ENCODE measurements at regions not wholly inside any gene's neighbourhood (a gene's known extent, or its start where the extent isn't known, plus 50 kb on each side); places are given as distances from the start of the nearest gene placed in this dataset.
A peak's percentile ranks its signal among the peaks of the same experiment; 100 is the strongest.
"Not testable (repeated sequence)": the region's sequence is repeated elsewhere in the genome, so short reads cannot be mapped to it uniquely, and the experiment has no call there.

DNA sequence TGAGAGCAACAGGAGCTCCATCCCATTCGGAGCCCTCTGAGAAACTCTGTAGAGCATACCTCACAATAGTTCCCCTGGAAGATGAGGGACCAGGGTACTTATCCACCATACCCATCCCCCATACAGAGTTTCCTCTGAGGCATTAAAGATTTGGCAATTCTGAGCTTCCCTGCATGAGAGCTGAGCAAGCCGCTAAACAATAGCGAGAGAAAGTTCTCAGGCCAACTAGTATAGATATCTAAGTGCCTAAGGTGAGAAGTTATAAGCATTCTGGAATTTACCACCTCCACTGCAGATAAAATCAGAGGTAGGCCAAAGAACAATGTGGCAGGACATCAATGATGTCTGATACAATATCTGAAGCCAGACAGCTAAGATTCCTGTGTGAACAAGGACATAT is 129.1 kb upstream of the MBNL1 start:
- Mint-ChIP-seq H3K9me3 (peaks cover 5% of the 10 kb centered on the region), H3K27ac (no peak overlapping the region), H3K36me3 (no peaks in the 10 kb centered on the region), H3K4me3 (no peak overlapping the region), H3K27me3 (no peaks in the 10 kb centered on the region), H3K4me1 (ENCODE audit: unreplicated experiment) (no peaks in the 10 kb centered on the region)
- TF ChIP-seq, protein P1, sequence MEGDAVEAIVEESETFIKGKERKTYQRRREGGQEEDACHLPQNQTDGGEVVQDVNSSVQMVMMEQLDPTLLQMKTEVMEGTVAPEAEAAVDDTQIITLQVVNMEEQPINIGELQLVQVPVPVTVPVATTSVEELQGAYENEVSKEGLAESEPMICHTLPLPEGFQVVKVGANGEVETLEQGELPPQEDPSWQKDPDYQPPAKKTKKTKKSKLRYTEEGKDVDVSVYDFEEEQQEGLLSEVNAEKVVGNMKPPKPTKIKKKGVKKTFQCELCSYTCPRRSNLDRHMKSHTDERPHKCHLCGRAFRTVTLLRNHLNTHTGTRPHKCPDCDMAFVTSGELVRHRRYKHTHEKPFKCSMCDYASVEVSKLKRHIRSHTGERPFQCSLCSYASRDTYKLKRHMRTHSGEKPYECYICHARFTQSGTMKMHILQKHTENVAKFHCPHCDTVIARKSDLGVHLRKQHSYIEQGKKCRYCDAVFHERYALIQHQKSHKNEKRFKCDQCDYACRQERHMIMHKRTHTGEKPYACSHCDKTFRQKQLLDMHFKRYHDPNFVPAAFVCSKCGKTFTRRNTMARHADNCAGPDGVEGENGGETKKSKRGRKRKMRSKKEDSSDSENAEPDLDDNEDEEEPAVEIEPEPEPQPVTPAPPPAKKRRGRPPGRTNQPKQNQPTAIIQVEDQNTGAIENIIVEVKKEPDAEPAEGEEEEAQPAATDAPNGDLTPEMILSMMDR (conservative IDR thresholded peaks at IDR 0.05), result no peak
- DNase-seq (ENCODE audit: extremely low spot score, unreplicated experiment), result no peak

DNA sequence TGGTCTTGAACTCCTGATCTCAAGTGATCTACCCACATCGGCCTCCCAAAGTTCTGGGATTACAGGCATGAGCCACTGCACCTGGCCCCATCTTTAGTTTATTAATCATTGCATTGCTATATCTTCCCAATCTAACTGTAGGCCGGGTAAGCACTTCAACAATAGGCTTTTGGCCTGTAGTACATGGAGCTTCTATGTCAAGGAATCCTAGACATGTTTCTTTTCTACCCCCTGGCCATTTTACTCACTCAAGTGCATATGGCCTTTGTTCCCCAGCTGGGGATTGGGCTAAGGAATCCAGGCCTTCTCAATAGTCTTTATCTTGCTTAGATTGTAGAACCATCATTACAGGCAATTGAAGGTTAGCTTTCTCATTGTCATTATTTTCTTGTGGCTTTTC is 122.3 kb upstream of the MBNL1 start:
- H3K4me1 Mint-ChIP-seq (ENCODE audit: unreplicated experiment), result no peaks in the 10 kb centered on the region
- H3K9me3 Mint-ChIP-seq, result no peaks in the 10 kb centered on the region
- H3K27ac Mint-ChIP-seq, result no peak overlapping the region
- TF ChIP-seq, protein P1 (conservative IDR thresholded peaks at IDR 0.05), result no peak
- H3K4me3 Mint-ChIP-seq, result no peak overlapping the region
- H3K27me3 Mint-ChIP-seq, result no peaks in the 10 kb centered on the region
- no peaks in the 10 kb centered on the region for H3K36me3 Mint-ChIP-seq
- no peak for DNase-seq (ENCODE audit: extremely low spot score, unreplicated experiment)

DNA sequence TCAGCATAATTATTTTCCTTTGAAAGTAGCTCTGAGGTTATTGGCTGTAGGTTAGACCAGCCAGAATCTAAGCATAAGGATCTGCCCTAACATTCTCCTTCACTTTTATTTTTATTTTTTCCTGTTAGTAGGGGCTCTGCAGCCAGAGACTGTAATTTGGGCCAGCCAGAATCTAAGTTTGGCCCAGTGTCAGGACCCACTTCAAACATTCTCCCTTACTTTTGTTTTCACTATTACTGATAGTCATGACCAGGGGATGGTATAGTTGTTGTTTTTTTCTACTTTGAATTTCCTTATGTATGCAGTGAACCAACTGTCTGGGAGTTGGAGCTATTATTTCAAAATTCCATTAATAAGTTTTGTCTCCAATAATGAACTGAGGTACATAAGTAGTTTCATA is 121.0 kb upstream of the MBNL1 start:
- H3K4me1 Mint-ChIP-seq (ENCODE audit: unreplicated experiment), result no peaks in the 10 kb centered on the region
- TF ChIP-seq, protein P1 (conservative IDR thresholded peaks at IDR 0.05), result no peak
- H3K9me3 Mint-ChIP-seq, result no peaks in the 10 kb centered on the region
- no peak overlapping the region for H3K4me3 Mint-ChIP-seq
- no peak overlapping the region for H3K27ac Mint-ChIP-seq
- H3K27me3 Mint-ChIP-seq, result no peaks in the 10 kb centered on the region
- DNase-seq (ENCODE audit: extremely low spot score, unreplicated experiment), result no peak
- H3K36me3 Mint-ChIP-seq, result no peaks in the 10 kb centered on the region

DNA sequence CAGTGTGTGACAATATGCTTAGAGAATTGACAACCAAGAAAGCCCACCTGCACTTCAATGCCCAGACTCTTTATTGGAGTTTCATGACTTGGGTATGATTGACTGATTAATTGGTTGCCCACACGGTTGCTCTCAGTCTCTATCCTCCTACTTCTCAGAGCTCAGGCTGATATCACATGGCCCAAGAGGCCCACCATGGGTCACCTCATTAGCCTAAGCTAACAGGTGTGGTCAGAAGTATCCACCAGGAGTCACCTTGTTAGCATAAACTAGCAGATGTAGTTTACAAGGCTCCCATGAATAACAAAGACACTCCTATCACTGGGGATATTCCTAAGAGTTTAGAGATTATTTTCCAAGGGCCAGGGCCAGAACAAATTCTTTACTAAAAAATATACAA is 120.2 kb upstream of the MBNL1 start:
- Mint-ChIP-seq H3K9me3 (no peaks in the 10 kb centered on the region), H3K27me3 (no peaks in the 10 kb centered on the region), H3K27ac (no peak overlapping the region), H3K4me1 (ENCODE audit: unreplicated experiment) (no peaks in the 10 kb centered on the region), H3K36me3 (no peaks in the 10 kb centered on the region), H3K4me3 (no peak overlapping the region)
- TF ChIP-seq, protein P1 (conservative IDR thresholded peaks at IDR 0.05), result no peak
- DNase-seq (ENCODE audit: extremely low spot score, unreplicated experiment), result no peak

DNA sequence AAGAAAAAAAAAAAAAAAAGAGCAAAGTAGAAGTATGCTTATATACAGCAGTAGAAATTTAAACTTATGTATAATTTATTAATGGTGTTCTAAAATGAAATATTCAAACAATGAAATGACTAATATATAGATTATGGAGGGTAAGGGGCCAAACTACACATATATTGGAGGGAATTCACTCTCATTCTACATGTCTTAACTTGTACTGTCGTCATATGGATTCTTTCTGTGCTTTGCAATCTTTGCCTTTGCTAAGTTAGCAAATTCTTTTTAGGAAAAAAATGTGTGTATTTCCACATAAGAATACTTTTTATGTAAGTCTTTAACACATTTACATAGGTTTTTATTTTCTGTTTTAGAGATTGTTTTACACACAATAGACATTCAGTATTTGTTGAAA is 118.9 kb upstream of the MBNL1 start:
- H3K4me3 Mint-ChIP-seq, result no peak overlapping the region
- TF ChIP-seq, protein P1 (conservative IDR thresholded peaks at IDR 0.05), result no peak
- DNase-seq (ENCODE audit: extremely low spot score, unreplicated experiment), result no peak

DNA sequence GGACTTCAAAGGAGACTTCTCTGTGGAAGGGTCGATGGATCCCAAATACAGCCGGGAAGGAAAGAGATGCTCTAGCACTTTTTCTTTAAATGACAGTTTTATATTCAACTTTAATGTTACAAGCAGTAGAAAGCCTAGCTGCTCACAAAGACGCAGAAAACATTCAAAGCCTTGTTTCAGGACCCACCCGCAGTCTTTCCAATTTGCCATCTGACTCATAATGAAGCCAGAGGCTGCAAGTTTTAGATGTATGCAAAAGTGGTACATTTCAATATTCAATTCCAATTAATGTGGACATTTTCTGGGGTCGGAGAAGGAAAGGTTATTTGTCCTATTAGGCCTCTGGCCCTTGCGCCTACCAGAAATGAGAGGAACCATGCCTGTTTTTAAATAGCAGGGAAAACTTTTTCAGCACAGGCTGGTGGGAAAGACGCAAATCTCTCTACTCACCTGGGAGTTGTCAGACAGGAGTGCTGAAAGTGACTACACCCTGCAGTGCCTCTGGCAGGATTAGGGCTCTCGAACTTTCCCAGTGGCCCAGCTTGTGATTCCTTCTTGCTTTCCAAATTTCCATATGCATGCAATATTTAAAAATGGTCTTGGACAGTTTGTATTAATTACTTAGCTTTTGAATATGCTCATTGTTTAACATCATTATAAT is 117.4 kb upstream of the MBNL1 start:
- Mint-ChIP-seq H3K9me3 (no peaks in the 10 kb centered on the region), H3K27me3 (no peaks in the 10 kb centered on the region), H3K4me1 (ENCODE audit: unreplicated experiment) (no peaks in the 10 kb centered on the region), H3K27ac (no peak overlapping the region), H3K4me3 (no peak overlapping the region), H3K36me3 (no peaks in the 10 kb centered on the region)
- no peak for DNase-seq (ENCODE audit: extremely low spot score, unreplicated experiment)
- TF ChIP-seq, protein P1 (conservative IDR thresholded peaks at IDR 0.05), result no peak

More for the DNA sequence above, 118.9 kb upstream of the MBNL1 start:
- Mint-ChIP-seq H3K36me3 (no peaks in the 10 kb centered on the region), H3K4me1 (ENCODE audit: unreplicated experiment) (no peaks in the 10 kb centered on the region), H3K9me3 (no peaks in the 10 kb centered on the region), H3K27me3 (no peaks in the 10 kb centered on the region), H3K27ac (peak overlapping the region; percentile 0)

DNA sequence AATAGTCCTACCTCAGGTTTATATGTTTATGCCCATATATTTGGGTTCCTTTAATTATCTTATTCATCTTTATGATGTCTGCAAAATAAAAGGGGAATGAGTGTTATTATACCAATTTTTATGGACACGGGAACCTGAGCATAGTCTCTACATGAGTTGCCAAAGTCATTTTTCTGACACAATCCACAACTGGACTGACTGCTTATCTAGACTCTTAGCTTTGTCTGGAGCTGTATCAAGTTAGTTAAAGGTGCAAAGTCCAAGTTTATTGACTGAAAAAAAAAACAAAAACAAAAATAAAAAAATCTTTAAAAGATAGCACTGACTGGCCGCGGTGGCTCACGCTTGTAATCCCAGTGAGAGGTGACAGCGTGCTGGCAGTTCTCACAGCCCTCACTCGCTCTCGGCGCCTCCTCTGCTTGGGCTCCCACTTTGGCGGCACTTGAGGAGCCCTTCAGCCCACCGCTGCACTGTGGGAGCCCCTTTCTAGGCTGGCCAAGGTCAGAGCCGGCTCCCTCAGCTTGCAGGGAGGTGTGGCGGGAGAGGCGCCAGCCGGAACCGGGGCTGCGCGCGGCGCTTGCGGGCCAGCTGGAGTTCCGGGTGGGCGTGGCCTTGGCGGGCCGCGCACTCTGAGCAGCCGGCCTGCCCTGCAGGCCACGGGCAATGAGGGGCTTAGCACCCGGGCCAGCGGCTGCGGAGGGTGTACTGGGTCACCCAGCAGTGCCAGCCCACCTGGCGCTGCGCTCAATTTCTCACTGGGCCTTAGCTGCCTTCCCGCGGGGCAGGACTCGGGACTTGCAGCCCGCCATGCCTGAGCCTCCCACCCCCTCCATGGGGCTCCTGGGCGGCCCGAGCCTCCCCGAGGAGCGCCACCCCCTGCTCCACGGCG is 116.6 kb upstream of the MBNL1 start:
- not testable (repeated sequence) for H3K36me3 Mint-ChIP-seq; H3K4me3 Mint-ChIP-seq; DNase-seq (ENCODE audit: extremely low spot score, unreplicated experiment); H3K27ac Mint-ChIP-seq; H3K9me3 Mint-ChIP-seq; H3K4me1 Mint-ChIP-seq (ENCODE audit: unreplicated experiment); H3K27me3 Mint-ChIP-seq

DNA sequence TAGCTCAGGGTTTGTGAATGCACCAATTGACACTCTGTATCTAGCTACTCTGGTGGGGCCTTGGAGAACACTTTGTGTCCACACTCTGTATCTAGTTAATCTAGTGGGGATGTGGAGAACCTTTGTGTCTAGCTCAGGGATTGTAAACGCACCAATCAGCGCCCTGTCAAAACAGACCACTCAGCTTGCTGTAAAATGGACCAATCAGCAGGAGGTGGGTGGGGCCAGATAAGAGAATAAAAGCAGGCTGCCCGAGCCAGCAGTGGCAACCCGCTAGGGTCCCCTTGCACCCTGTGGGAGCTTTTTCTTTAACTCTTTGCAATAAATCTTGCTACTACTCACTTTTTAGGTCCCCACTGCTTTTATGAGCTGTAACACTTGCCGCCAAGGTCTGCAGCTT is 115.6 kb upstream of the MBNL1 start:
- DNase-seq (ENCODE audit: extremely low spot score, unreplicated experiment); H3K36me3 Mint-ChIP-seq; H3K4me3 Mint-ChIP-seq; H3K27me3 Mint-ChIP-seq; H3K27ac Mint-ChIP-seq; H3K4me1 Mint-ChIP-seq (ENCODE audit: unreplicated experiment); H3K9me3 Mint-ChIP-seq: not testable (repeated sequence)
